Small intestine (tissue), 7 donors: ENCODE measurements at regions not wholly inside any gene's neighbourhood (a gene's known extent, or its start where the extent isn't known, plus 50 kb on each side); places are given as distances from the start of the nearest gene placed in this dataset.

Experiments used
- DNase-seq, 2 donors: peaks; one replicate each; pipeline versions ENCODE4 v3.0.0 to v3.0.0-alpha.2; 2013
- FAIRE-seq: peaks from 2 replicates; lab custom pipeline; 2012; peaks lifted over from hg19 to GRCh38; lab: Jason Lieb, UNC
- H3K27ac ChIP-seq, 3 donors: one replicate each; pipeline ENCODE4 v1.5.1; 2013; ENCODE audit warnings: low read length in 2 of 3, mild to moderate bottlenecking in 2 of 3, control low read depth in 1 of 3, inconsistent platforms in 1 of 3, low read depth in 1 of 3, moderate library complexity in 1 of 3
- H3K27me3 ChIP-seq, 3 donors: one replicate each; pipeline ENCODE4 v1.6.1; 2013; ENCODE audit warnings: low read length in 3 of 3, inconsistent platforms in 1 of 3; ENCODE audit not compliant: control insufficient read depth in 3 of 3, insufficient read depth in 3 of 3
- H3K36me3 ChIP-seq, 3 donors: one replicate each; pipeline ENCODE4 v1.6.1; 2013; ENCODE audit warnings: low read length in 3 of 3, inconsistent platforms in 1 of 3, low read depth in 1 of 3, mild to moderate bottlenecking in 1 of 3, moderate library complexity in 1 of 3; ENCODE audit not compliant: control insufficient read depth in 3 of 3, insufficient read depth in 2 of 3
- H3K4me1 ChIP-seq, 3 donors: one replicate each; pipeline ENCODE4 v1.6.1; 2013; ENCODE audit warnings: low read length in 2 of 3, inconsistent platforms in 1 of 3, low read depth in 1 of 3, mild to moderate bottlenecking in 1 of 3, moderate library complexity in 1 of 3; ENCODE audit not compliant: control insufficient read depth in 3 of 3, insufficient read depth in 2 of 3
- H3K4me3 ChIP-seq, 3 donors: one replicate each; pipeline ENCODE4 v1.5.1; 2013; ENCODE audit warnings: low read length in 3 of 3, control low read depth in 1 of 3, inconsistent platforms in 1 of 3, low read depth in 1 of 3, mild to moderate bottlenecking in 1 of 3, moderate library complexity in 1 of 3
- H3K9me3 ChIP-seq, 2 donors: one replicate each; pipeline ENCODE4 v1.6.1; 2013; ENCODE audit warnings: low read depth in 1 of 2, low read length in 1 of 2; ENCODE audit not compliant: control insufficient read depth in 2 of 2, insufficient read depth in 1 of 2
- WGBS, 3 donors: extraction: QIAGEN DNeasy Blood & Tissue Kit; methylation state at CpG; one replicate each; pipeline ENCODE4 v1.1.7; 2013; 5-methylcytosine and 5-hydroxymethylcytosine counted together
- donor health status: healthy with polysubstance abuse.
- donor health status: control.
- donor health status: control.
- donor health status: Bipolar disorder and iron deficiency.
- donor health status: healthy.

DNA sequence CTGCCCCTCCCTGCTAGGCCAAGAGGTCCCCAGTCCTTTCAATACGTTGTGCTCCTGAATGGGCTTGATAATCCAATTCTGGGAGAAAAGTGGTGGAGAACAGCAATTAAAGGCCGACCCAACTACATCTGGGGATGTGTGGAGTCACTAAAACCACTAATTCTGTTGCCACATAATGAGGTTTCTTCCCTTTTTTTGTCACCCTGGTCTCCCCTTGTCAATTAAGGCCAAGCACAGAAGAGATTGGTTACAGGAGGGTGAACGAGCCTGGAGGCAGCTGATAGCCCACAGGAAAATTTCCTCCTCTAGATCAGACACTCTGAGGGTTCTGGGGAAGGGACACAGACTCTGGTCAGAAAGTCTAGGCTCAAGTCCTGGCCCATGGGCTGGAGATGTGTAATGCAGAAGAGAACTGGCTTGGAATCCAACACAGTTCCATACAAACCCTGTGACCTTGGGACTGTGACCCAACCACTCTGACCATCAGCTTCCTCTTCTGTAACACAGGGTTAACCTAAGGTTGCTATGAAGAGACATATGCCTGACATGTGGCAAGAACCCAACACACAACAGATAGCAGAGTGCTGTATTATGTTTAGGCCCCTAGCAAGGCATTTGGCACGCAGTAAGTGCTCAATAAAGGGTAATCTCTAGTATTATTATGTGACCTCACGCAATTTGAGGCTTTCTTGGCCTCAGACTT is 146.4 kb downstream of the CHST1 start:
- H3K4me3 ChIP-seq = no peak overlapping the region
- H3K4me1 ChIP-seq = no peaks in the 10 kb centered on the region
- peaks cover 0 to 5% of the 10 kb centered on the region in 2 donors for H3K9me3 ChIP-seq
- no peak overlapping the region for H3K27ac ChIP-seq
- no peak for DNase-seq
- 61 to 73% (median 63%) methylated on average over 5 of the region's 5 CpGs for WGBS, 3 donors
- peaks cover 0 to 4% (median 0%) of the 10 kb centered on the region in 3 donors for H3K27me3 ChIP-seq
- no peak for FAIRE-seq
- H3K36me3 ChIP-seq = no peaks in the 10 kb centered on the region

- H3K27me3 ChIP-seq = peaks cover 0 to 4% (median 0%) of the 10 kb centered on the region in 3 donors
- FAIRE-seq (no peak), DNase-seq (no peak)
- no peaks in the 10 kb centered on the region for H3K4me1 ChIP-seq
- H3K36me3 ChIP-seq = no peaks in the 10 kb centered on the region
- WGBS, 3 donors = 73 to 81% (median 81%) methylated on average over 22 of the region's 22 CpGs
- H3K27ac ChIP-seq = no peak overlapping the region
- H3K4me3 ChIP-seq = no peak overlapping the region
- H3K9me3 ChIP-seq = peaks cover 0 to 5% of the 10 kb centered on the region in 2 donors
Observed at GRCh38 chr11:45518141-45518832, 147.1 kb downstream of the CHST1 start.

DNA sequence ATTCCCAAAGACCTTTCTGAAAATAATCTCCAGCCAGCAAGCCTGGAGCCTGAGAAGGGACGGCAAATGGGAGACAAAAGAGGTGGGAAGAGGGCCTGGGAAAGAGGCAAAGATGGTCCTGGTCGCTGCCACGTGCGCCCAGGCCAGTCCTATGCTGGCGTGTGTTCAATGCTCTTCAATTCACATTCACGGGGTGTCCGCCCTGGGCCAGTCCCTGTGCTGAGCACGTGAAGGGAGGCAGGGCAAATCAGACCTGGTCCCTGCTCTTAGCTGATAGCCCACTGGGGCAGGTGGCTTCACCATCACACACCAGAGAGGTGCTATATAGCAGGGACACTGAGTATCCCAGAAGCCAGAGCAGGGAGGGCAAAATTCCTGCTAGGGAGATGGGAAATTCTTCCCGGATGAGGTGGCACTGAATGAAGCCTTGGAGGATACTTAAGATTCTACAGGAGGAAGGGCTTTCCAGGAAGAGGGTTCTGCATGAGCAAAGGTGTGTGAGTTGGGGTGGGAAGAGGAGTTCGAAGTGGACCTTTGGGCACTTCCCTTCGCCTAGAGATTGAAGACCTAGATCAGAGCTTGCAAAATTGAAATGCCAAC is 148.2 kb downstream of the CHST1 start:
- DNase-seq (no peak), FAIRE-seq (no peak)
- 85 to 92% (median 88%) methylated on average over 11 of the region's 11 CpGs for WGBS, 3 donors
- peaks cover 0 to 4% (median 0%) of the 10 kb centered on the region in 3 donors for H3K27me3 ChIP-seq
- H3K27ac ChIP-seq = no peak overlapping the region
- no peaks in the 10 kb centered on the region for H3K4me1 ChIP-seq
- H3K9me3 ChIP-seq = no peaks in the 10 kb centered on the region
- H3K36me3 ChIP-seq = no peaks in the 10 kb centered on the region
- H3K4me3 ChIP-seq = no peak overlapping the region

DNA sequence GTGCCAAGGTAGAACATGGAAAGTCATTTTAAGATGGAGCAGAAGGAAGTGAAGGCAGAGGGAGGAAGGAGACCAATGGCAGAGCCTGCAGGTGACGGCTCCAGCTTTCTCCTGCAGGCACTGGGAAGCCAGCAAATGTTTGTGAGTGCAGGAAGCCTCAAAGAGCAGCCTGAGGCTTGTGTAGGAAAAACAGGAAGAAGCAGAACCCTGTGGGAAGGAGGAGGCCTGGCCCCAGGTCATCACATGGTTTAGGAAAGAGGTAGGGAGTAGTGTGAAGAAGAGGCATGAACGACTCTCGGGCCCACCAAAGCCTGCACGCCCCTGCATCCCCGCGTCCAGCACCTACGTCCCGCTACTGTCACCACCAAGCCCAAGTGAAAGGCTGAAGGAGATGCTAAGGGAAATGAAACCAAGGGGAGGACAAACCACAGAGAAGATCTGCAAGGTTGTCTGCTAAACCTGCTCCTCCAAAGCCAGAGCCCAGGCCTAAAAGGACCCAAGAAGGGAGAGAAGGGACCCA is 151.5 kb downstream of the CHST1 start:
- FAIRE-seq (no peak), DNase-seq (no peak)
- Histone ChIP-seq H3K27me3 (peaks cover 0 to 6% (median 0%) of the 10 kb centered on the region in 3 donors), H3K27ac (no peak overlapping the region), H3K4me1 (no peaks in the 10 kb centered on the region), H3K36me3 (no peaks in the 10 kb centered on the region), H3K9me3 (no peaks in the 10 kb centered on the region), H3K4me3 (no peak overlapping the region)
- 82 to 86% (median 86%) methylated on average over 8 of the region's 8 CpGs for WGBS, 3 donors

- Histone ChIP-seq H3K4me1 (no peaks in the 10 kb centered on the region), H3K4me3 (no peak overlapping the region), H3K27me3 (peaks cover 0 to 6% (median 0%) of the 10 kb centered on the region in 3 donors), H3K27ac (no peak overlapping the region), H3K36me3 (no peaks in the 10 kb centered on the region), H3K9me3 (no peaks in the 10 kb centered on the region)
- 40 to 55% (median 46%) methylated on average over 3 of the region's 3 CpGs for WGBS, 3 donors
- DNase-seq (no peak), FAIRE-seq (no peak)
Observed at GRCh38 chr11:45512471-45513148, 152.8 kb downstream of the CHST1 start.

DNA sequence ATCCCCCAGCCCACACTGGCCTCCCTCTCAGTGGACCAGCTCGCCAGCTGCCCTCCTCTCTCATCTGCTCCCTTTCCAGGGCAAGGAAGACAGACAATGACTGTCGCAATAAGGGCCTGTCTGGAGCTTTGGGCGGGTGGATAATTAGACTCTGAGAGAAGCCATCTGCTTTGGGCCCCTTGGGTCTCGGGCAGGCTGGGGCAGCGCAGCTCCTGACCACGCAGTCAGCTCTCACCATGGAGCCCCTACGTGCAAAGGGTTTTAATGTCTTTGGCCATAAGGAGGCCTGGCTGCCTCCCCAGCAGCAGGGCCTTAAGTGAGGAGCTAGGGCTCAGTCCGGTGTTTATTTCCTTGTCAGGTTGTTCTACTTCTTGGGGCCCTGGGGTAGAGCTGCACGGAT is 153.9 kb downstream of the CHST1 start:
- H3K36me3 ChIP-seq = no peaks in the 10 kb centered on the region
- H3K4me1 ChIP-seq = no peaks in the 10 kb centered on the region
- no peak overlapping the region for H3K4me3 ChIP-seq
- peaks cover 0 to 2% (median 0%) of the 10 kb centered on the region in 3 donors for H3K27me3 ChIP-seq
- no peak overlapping the region for H3K27ac ChIP-seq
- WGBS, 3 donors = 67 to 71% (median 70%) methylated on average over 9 of the region's 9 CpGs
- FAIRE-seq (no peak), DNase-seq (no peak)
- no peaks in the 10 kb centered on the region for H3K9me3 ChIP-seq

DNA sequence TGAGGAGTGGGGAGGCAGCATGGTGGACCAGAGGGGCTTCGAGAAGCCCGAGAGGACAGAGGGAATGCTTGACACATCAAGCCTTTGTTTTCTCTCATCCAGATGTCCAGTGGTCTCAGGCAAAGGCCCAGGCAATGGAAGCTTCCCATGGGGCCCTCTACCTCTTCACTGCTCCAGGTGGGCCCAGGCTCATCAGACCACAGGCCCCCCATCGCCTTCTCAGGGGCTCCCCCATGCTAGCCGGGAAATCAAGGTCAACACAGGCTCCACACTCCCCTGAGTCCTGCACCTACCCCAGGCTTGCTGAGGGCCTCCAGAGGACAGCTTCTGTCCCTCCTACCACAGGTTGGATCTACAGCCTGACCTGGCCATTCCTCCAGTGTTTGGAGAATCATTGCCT is 157.5 kb downstream of the CHST1 start:
- H3K4me3 ChIP-seq = no peak overlapping the region
- no peaks in the 10 kb centered on the region for H3K36me3 ChIP-seq
- H3K27ac ChIP-seq = no peak overlapping the region
- peaks cover 0 to 2% (median 0%) of the 10 kb centered on the region in 3 donors for H3K27me3 ChIP-seq
- H3K9me3 ChIP-seq = no peaks in the 10 kb centered on the region
- H3K4me1 ChIP-seq = no peaks in the 10 kb centered on the region
- DNase-seq = no peak
- 80 to 94% (median 94%) methylated on average over 4 of the region's 4 CpGs for WGBS, 3 donors
- no peak for FAIRE-seq

- Histone ChIP-seq H3K27ac (no peak overlapping the region), H3K27me3 (no peaks in the 10 kb centered on the region), H3K9me3 (no peaks in the 10 kb centered on the region), H3K36me3 (no peaks in the 10 kb centered on the region), H3K4me1 (peaks cover 0 to 5% (median 0%) of the 10 kb centered on the region in 3 donors), H3K4me3 (no peak overlapping the region)
- FAIRE-seq = no peak
- DNase-seq = no peak
- WGBS, 3 donors = 71 to 85% (median 79%) methylated on average over 4 of the region's 4 CpGs
Observed at GRCh38 chr11:45503311-45503710, 162.1 kb downstream of the CHST1 start.
